ENCODE measurements at regions not wholly inside any gene's neighbourhood (a gene's known extent, or its start where the extent isn't known, plus 50 kb on each side); places are given as distances from the start of the nearest gene placed in this dataset.

DNA sequence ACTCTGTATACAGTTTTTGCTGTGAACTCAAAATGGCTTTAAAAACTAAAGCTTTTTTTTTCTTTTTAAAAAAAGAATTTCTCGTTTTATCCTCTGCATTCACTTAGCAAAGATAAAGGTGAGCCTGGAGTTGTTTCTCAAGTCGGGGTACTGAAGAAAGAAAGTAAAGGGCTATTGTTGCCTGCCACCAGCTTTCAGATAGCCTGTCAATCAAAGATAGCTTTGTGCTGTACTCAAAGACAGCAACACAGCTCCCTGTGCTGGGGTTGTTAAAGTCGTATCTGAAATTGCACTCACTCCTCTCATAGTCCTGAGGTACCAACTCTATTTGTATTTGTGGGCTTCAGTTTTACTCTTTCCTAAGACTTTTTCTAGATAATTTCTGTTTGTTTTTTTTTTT lies 710.1 kb upstream of the ID4 start:
- in situ Hi-C loops (cut with HindIII; ENCODE audit: low sequenced_read_pairs), result no loop called here

DNA sequence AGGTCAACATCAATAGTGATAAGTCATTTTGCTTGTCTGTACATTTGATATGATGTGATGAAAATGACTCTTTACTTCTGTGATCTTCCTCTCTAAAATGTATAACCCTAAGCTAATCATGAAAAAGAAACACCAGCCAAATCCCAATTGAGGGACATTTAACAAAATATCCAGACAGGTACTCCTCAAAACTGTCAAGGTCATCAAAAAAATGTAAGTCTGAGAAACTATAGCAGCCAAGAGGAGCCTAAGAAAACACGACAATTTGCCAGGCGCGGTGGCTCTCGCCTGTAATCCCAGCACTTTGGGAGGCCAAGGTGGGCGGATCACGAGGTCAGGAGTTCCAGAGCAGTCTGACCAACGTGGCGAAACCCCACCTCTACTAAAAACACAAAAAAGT lies 708.5 kb upstream of the ID4 start:
- in situ Hi-C loops (cut with HindIII; ENCODE audit: low sequenced_read_pairs), result no loop called here

DNA sequence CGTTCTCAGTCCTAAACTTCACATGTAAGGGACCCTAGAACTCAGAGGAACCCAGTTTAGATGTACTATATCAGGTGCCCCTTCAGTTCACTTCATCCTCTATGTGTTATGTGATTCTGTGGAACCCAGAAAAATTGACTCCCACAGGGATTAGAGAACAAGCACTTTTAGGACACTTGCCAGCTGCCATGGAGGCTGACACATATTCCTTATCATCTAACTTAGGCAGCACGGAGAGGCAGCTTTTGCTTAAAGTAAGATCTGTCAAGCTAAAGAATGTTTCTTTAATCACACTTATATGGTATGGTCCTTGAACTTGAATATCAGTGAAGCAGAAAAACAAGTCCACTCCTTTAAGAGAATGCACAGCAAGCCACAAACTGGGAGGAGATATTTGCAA lies 701.5 kb upstream of the ID4 start:
- in situ Hi-C loops (cut with HindIII; ENCODE audit: low sequenced_read_pairs), result no loop called here

DNA sequence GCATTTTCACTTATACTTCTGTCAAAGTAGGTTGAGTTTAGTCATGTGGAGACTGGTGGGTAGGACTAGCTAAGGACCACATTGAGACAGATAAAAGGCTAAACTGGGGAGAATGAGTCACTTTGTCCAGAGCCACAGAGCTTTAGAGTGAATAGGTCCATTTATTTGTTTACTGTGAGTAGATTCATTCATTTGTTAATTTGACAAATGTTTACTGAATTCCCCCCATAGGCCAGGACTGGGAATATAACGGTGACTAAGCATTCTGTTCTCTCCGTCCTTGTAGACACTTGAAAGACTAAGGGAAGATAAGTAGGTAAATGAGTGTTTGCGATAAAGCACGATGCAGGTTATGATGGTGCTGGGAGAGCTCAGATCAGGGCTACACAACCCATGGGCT lies 699.7 kb upstream of the ID4 start:
- in situ Hi-C loops (cut with HindIII; ENCODE audit: low sequenced_read_pairs), result no loop called here

DNA sequence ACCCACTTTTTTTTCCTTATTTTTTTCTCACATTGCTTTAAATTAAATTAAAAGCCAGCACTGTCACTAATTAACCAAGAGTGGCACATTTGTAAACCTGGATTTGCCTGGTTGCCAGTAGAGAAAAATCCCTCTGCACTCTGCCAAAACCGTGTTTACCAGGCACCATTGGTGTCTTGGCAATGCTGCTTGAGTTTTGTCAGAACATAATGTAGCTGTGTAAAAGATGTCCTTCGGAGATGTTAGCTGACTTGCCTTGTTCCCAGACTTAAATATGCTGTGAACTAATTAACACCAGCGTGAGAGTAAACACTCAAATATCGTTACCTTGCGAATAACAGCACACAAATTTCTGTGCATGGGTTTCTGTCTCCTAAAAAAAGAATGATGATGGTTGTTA lies 694.9 kb upstream of the ID4 start:
- in situ Hi-C loops (cut with HindIII; ENCODE audit: low sequenced_read_pairs), result no loop called here

DNA sequence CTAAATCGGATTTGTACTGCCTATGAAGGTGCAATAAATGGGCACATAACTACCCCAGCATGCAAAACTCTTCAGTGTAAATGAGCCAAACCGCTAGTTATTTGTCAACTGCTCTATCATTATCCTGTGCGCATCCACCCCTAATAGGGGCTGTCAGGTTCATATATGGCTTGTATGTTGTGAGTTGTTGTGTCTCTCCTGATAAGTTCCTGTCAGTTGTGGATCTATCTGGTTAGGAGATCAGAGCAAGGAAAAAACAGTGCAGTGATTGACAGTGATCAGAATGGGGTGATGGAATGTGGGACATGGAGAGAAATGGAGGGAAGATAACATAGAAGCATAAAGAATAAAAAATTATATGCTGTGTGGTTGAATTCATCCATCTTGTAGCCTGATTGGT lies 686.9 kb upstream of the ID4 start:
- in situ Hi-C loops (cut with HindIII; ENCODE audit: low sequenced_read_pairs), result no loop called here

DNA sequence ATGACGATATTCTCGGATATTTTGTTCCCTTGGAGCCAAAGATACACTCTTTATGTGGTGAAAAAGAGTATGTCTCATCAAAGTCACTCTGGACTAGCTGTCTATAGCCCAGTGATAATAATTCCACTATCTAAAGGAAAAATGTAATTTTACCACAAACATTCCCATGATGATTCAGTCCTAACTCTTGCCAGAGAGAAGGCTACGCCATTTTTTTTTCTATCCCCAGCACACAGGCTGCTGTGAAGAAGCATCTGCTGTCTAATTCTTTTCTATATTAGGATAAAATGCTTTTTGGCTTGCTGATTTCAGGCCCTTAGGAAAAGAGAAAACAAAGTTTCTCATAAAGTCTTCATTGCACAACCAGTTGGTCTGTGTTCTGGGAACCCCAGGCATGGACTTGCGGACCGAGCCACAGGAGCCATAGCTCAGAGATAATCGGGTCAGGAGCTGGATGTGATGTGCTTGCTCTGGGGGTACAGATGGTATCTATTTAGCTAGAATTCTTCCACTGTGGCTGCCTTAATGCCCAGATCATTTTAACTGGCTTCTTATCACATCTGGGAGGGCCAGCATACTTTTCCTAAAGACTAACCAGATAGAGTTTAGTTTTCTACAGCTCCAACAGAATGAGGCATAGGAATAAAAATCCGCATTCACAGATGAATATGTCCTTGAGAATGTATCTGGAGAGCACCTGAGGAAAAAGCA lies 683.7 kb upstream of the ID4 start:
- in situ Hi-C loops (cut with HindIII; ENCODE audit: low sequenced_read_pairs), result no loop called here

DNA sequence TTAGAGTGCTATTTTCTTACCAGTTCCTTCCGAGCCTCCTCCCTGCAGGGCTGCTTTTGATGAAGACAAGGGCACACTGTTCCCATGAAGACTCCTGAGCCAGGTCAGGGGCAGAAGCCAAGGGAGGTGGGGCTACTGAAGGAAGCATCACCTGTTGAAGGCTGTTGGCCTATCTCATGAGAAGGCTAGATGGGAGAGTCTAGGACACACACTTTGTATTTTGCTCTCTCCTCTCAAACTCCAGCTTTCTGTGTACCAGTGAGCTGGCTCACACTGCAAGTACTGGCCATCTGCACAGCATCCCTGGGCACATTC lies 683.2 kb upstream of the ID4 start:
- in situ Hi-C loops (cut with HindIII; ENCODE audit: low sequenced_read_pairs), result no loop called here

DNA sequence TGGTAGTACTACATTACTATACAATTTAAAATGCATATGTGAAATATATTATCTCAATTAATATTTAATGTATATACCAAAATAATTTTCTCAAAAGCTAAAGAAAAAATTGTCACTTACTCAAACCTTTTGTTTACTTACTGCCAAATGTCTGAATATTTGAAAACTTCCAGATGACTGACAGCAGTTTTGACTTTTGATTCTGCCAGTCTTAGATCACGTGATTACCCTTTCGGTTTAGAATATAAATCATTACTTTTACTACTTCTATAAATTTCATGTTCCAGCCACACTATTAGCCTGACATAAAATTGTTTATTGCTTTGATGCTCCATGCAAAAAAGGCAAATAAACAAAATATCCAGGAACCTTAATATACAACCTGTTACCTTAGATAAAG lies 680.7 kb upstream of the ID4 start:
- in situ Hi-C loops (cut with HindIII; ENCODE audit: low sequenced_read_pairs), result no loop called here

DNA sequence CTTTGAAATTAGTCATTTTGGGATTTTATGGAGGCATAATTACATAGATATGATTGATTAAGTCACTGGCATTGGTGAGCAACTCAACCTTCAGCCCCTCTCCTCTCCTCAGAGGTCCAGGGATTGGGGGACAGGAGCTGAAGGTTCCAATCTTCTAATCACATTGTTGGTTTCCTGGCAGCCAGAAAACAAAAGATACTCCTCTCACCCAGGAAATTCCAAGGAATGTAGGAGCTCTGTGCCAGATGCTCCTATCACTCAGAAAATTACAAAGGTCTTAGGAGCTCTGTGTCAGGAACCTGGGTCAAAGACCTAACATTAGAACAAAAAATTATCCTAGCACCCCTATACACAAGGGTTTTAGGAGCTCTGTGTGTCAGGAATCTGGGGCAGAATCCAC lies 679.7 kb upstream of the ID4 start:
- in situ Hi-C loops (cut with HindIII; ENCODE audit: low sequenced_read_pairs), result no loop called here

DNA sequence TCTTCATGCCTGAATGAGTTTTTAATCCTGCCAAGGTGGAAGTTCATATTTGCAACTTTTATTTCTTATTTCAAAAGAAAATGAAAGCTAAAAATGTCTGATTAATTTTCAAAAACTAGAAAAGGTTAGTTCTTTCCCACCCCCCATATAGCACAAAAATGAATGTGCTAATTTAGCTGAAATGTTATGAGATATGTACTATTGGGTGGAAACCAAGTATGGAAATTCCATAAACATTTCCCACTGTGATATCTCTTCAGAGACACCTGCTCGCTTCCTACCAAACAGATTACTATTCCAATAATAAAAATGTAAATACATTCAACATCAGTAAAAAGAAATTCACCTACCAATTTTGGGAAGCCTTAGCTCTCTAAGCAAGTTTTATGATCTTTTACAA lies 678.6 kb upstream of the ID4 start:
- in situ Hi-C loops (cut with HindIII; ENCODE audit: low sequenced_read_pairs), result no loop called here

DNA sequence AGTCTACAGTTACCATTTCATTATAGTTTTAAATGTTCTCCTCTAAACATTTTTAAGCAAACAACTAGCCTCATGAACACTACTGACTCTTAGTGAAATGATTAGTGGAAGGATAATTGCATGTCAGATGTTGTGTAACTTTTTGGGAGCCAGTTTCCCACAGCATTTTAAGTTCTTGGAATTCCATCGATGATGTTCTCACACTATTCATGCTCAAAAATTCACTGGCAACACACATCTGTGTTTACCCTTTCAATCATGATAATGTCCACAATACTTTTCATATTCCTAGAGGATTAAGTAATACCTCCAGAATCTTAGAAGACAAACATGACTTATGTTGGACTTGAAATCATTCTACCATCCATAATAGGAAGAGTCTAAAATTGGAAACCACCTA lies 678.1 kb upstream of the ID4 start:
- in situ Hi-C loops (cut with HindIII; ENCODE audit: low sequenced_read_pairs), result no loop called here

DNA sequence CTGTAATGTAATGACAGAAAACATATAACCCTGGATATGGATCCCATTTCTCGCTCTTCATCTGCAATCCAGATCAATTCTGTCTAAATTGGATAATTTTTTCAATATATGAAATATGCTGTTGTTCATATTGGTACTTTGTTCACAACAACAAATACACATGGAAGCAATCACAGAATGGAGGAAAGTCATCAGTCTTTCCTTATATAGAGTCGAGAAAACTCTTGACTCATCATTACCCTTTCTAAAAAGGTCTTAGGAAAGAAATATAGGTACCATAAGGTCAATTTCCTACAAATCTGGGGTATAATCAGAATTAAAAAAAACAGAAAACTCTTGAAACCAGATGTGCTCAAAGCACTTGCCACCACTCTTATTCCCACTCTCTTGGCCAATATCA lies 677.6 kb upstream of the ID4 start:
- in situ Hi-C loops (cut with HindIII; ENCODE audit: low sequenced_read_pairs), result no loop called here

DNA sequence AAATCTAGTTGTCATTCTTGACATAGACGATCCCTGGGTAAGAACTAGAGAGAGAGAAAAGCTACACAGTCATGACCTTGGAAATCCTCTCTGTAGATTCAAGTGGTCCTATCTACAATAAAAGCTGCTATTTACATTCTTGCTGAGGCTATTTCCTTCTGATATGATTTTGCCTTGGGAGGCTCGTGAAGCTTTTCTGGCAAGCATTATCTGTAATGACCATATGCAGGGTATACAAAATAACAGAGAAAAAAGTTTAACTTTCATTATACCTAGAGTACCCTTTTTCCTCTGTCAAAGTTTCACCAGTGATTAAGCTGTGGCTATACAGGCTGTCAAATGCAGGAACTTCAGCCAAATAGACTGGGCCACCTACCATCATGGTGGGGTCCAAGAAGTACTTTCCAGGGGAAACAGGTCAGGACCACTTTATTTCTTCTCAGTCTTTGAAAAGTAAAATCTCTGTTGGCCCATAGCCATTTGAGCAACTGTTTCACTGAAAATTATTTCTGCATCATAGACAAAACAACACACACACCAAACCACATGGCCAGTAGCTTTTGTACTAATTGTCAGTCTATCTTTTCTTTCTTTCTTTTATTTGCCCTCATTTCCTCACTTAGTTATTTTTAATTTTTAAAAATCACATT lies 677.0 kb upstream of the ID4 start:
- in situ Hi-C loops (cut with HindIII; ENCODE audit: low sequenced_read_pairs), result no loop called here

DNA sequence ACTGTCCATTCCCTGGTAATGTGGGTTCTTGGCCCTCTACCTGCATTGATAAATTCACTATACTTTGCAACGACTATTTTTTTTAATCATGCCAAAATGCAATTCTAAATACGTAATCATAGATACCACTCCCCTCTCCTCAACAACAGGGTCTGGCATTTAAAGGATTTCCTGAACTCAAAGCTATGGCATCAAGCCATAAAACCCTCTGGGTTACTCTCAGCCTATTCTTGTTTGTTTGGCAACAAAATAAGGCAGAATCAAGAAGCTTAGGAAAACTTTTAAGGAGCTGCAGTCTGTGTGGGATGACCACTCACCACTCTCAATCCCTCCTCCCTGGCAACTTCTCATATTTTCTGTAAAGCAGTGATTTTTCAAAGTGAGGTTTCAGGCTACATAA lies 669.9 kb upstream of the ID4 start:
- in situ Hi-C loops (cut with HindIII; ENCODE audit: low sequenced_read_pairs), result no loop called here

DNA sequence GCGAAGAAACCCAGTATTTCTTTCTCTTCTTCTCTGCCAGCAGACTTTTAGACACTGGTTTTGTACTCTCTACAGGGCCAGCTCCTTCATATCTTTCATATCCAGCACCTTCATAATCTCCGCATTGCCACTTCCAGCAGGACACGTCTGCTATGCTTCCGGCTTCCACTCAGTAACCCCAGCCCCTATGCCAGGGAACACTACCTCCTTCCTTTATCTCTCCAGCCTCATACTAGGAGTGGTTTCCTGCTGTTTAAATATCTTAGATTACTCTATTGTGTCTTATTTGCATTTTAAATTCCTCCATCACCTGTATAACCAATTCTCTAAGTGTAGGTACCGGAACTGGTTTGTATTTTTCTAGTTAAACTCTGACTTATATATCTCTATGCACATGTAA lies 667.8 kb upstream of the ID4 start:
- in situ Hi-C loops (cut with HindIII; ENCODE audit: low sequenced_read_pairs), result no loop called here

DNA sequence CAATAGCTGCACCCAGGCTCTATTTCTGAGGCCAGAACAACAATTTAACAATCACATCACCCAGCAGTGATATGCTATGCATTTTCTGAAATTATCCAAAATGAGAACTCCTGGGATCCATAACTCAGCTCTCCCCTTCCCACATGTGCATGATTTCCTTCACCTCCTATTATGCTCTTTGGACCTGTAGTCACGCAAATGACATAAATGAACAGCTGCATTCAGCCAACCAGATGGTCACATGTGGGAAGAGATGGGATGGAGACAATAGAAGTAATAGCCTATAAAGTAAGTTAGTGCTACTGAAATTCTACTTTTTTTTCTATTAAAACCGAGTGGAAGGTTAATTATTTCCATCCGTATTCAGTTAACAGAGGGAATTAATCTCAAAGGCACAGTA lies 662.1 kb upstream of the ID4 start:
- in situ Hi-C loops (cut with HindIII; ENCODE audit: low sequenced_read_pairs), result no loop called here

DNA sequence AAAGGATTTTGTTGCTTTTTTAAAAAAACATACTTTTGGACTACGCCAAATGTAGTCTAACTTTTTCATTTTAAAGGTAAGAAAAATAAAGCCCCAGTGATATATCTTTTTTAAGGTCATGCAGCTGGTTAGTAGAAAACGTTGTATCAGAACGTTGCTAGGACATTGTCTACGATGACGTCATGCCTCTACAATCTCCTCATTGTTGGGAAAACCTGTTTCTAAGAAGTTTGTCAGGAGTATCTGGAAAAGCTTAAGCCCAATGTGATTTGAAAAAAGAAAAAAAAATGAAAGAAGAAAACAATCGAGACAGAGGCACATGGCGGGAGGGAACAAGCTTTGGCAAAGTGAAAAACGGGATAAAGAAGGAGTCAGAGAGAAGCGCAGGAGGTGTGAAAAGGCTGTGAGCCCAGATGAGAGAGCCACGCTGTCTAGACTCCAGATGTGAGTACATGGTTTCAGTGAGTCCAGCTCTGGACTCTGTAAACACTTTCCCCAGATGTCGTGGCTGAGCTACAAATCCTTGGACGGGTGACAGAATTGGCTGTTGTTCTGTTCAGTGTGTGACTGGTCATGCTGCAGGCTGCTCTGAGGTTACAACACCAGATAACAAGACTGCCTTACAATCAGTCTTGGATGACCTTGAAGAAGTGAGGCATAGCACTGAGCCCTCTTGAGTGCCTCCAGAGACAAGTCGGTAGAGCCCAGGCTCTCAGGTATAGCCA lies 656.7 kb upstream of the ID4 start:
- in situ Hi-C loops (cut with HindIII; ENCODE audit: low sequenced_read_pairs), result no loop called here

DNA sequence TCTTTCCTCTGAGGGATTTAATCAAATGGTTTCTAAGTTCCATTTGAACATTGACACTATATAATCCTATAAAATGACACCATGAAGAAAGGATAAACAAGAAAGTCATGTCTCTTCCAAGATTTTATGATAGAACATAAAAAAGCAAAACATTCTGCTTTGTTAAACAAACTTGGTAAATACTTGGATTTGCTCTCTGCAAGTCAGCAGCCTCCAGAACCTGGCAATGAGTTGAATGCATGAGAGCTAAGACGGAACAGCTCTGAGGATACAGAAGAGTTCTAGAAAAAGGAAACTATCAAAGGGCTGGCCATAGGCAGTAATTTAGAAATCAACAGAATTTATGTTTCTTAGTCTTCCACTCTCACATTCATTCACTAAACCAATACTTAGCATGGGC lies 656.0 kb upstream of the ID4 start:
- in situ Hi-C loops (cut with HindIII; ENCODE audit: low sequenced_read_pairs), result no loop called here

DNA sequence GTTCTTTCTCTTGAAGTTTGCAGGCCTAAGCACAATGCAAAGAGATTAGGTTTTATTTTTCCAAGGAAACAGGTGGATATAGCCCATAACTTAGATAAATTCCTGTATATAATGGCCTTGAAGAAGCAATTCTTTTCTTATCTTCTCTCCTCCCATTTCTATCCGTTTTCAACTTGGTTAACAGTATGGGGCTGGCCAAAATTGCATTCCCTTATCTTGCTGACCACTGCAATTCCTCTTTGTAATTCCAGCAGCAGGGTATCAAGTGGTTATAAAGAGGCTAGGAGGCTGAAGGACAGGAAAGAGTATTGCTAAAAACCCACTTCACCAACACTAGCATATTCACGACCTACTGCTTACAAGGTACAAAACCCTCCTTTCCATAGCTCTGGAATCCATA lies 643.5 kb upstream of the ID4 start:
- in situ Hi-C loops (cut with HindIII; ENCODE audit: low sequenced_read_pairs), result no loop called here

DNA sequence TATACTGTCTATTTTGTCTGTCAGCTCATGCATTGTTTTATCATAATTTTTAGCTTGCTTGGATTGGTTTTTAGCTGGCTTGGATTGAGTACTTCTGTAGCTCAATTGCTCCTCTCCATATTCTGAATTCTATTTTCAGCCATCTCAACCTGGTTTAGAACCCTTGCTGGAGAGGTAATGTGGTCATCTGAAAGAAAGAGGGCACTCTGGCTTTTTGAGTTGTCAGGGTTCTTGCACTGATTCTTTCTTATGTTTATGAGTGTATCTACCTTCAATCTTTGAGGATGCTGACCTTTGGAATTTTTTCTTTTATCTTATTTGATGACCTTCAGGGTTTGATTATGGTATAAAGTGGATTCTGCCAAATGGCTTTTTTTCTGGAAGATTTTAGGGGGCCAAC lies 632.7 kb upstream of the ID4 start:
- in situ Hi-C loops (cut with HindIII; ENCODE audit: low sequenced_read_pairs), result no loop called here

DNA sequence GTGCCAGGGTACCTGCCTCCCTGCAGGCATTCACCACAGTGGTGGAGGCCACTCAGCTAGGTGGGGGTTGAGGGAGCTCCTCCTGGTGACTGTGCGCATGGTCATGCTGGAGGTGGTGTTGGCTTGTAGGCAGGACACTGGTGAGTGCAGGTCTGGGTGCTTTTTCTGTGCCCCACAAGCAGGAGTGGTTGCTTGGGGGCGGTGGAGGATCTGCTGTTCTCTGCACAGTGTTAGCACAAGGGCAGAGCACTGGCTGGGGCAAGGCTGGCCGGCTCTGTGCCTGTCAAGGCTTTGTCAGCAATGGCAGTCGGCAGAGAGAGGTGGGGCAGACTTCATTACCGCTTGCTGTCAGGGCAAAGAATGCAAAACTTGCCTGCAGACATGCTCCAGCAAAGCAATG lies 632.1 kb upstream of the ID4 start:
- in situ Hi-C loops (cut with HindIII; ENCODE audit: low sequenced_read_pairs), result no loop called here

DNA sequence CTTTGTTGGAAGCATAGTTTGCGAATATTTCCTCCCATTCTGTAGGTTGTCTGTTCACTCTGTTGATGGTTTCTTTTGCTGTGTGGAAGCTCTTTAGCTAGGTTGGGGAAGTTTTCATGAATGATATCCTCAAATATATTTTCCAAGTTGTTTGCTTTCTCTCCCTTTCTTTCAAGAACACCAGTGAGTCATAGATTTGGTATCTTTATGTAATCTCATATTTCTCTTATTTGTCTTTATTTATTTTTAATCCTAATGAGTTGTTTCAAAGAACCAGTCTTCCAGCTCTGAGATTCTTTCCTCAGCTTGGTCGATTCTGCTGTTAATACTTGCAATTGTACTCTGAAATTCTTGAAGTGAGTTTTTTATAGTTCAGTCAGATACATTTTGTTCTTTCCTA lies 628.0 kb upstream of the ID4 start:
- in situ Hi-C loops (cut with HindIII; ENCODE audit: low sequenced_read_pairs), result no loop called here
